Upper lobe of left lung (tissue), 6 donors: ENCODE measurements at regions not wholly inside any gene's neighbourhood (a gene's known extent, or its start where the extent isn't known, plus 50 kb on each side); places are given as distances from the start of the nearest gene placed in this dataset.
"Not testable (repeated sequence)": the region's sequence is repeated elsewhere in the genome, so short reads cannot be mapped to it uniquely, and the experiment has no call there.

Experiments
- ATAC-seq, 2 donors: fragments of 200-7000 bp; cut with Tn5 transposase; one replicate each; pipeline ENCODE4 v1.9.1; 2022; ENCODE audit warnings: mild to moderate bottlenecking in 2 of 2, moderate library complexity in 2 of 2; ENCODE audit not compliant: low FRiP score in 2 of 2
- DNase-seq, 2 donors: peaks; one replicate each; pipeline ENCODE4 v3.0.0-alpha.2; 2019 to 2020
- H3K27ac ChIP-seq, 4 donors: fragments of 200-600 bp; sonication (generic); one replicate each; pipeline ENCODE4 v1.5.1; 2016 to 2019
- H3K27me3 ChIP-seq, 4 donors: fragments of 200-600 bp; sonication (generic); one replicate each; pipeline ENCODE4 v1.5.1; 2017 to 2019
- H3K36me3 ChIP-seq, 4 donors: fragments of 200-600 bp; sonication (generic); one replicate each; pipeline ENCODE4 v1.5.1; 2016 to 2019
- H3K4me1 ChIP-seq, 4 donors: fragments of 200-600 bp; sonication (generic); one replicate each; pipeline ENCODE4 v1.5.1; 2018 to 2019
- H3K4me3 ChIP-seq, 4 donors: fragments of 200-600 bp; sonication (generic); one replicate each; pipeline ENCODE4 v1.5.1; 2017 to 2019; ENCODE audit warnings: mild to moderate bottlenecking in 2 of 4, moderate library complexity in 1 of 4
- H3K9me3 ChIP-seq, 4 donors: fragments of 200-600 bp; sonication (generic); one replicate each; pipeline ENCODE4 v1.5.1; 2018 to 2019
- CTCF ChIP-seq, 6 experiments: fragments of 450-650 bp in 4 of 6; fragments of 200-600 bp in 2 of 6; sonication (generic) in 2 of 6; IDR thresholded peaks; one replicate each; pipeline ENCODE4 v1.5.1; 2016 to 2019; ENCODE audit warnings: antibody characterized with exemption in 6 of 6
- EP300 ChIP-seq, 4 donors: sonication (generic); formaldehyde crosslinking; IDR thresholded peaks; one replicate each; pipeline ENCODE4 v1.5.1; 2017; ENCODE audit warnings: antibody characterized with exemption in 4 of 4, control low read depth in 2 of 4
- POLR2A ChIP-seq, 4 donors: fragments of 450-650 bp; IDR thresholded peaks; one replicate each; pipeline ENCODE4 v1.5.1; 2016 to 2017; ENCODE audit warnings: antibody characterized with exemption in 4 of 4, mild to moderate bottlenecking in 2 of 4
- POLR2AphosphoS5 ChIP-seq, 2 donors: sonication (generic); formaldehyde crosslinking; IDR thresholded peaks; one replicate each; pipeline ENCODE4 v1.5.1; 2017; ENCODE audit warnings: antibody characterized with exemption in 2 of 2
- WGBS, 2 donors: methylation state at CpG; one replicate each; pipeline ENCODE4 v1.1.5; 2017 to 2018; 5-methylcytosine and 5-hydroxymethylcytosine counted together
- donor health status: DM: no; HTN: no; CAD: no; lungs with moderate emphysema.
- donor health status: DM: no; HTN: yes; CAD: no; lungs with severe emphysema.

- H3K4me3 ChIP-seq = no peak overlapping the region
- H3K9me3 ChIP-seq = peaks cover 0 to 9% (median 1%) of the 10 kb centered on the region in 4 donors
- ATAC-seq (peak in 1 of 2 donors; percentile 34), DNase-seq (no peak)
- H3K27ac ChIP-seq = no peak overlapping the region
- no peak for TF ChIP-seq POLR2AphosphoS5 (IDR thresholded peaks at IDR 0.05)
- no peak for TF ChIP-seq CTCF (IDR thresholded peaks at IDR 0.05)
- no peak for TF ChIP-seq POLR2A (IDR thresholded peaks at IDR 0.05)
- no peak for TF ChIP-seq EP300 (IDR thresholded peaks at IDR 0.05)
- 89% methylated on average over 7 of the region's 7 CpGs for WGBS, 2 donors
- H3K4me1 ChIP-seq = peaks cover 0 to 7% (median 6%) of the 10 kb centered on the region in 4 donors
- H3K36me3 ChIP-seq = no peaks in the 10 kb centered on the region
- no peaks in the 10 kb centered on the region for H3K27me3 ChIP-seq
Observed at GRCh38 chr1:117732956-117733355, 127.1 kb downstream of the TENT5C start.

- ATAC-seq (peak in 1 of 2 donors; percentile 68), DNase-seq (no peak)
- H3K27ac ChIP-seq = peak overlapping the region in 3 of 4 donors; percentile 30 to 60 (median 47)
Observed at GRCh38 chr1:117734403-117734802, 128.6 kb downstream of the TENT5C start.

GRCh38 chr1:117735045-117735992, 129.5 kb downstream of the TENT5C start:
- DNase-seq = no peak
- H3K27me3 ChIP-seq = no peaks in the 10 kb centered on the region
- TF ChIP-seq CTCF (IDR thresholded peaks at IDR 0.05) = no peak
- TF ChIP-seq POLR2AphosphoS5 (IDR thresholded peaks at IDR 0.05) = no peak
- no peak for TF ChIP-seq EP300 (IDR thresholded peaks at IDR 0.05)
- peak overlapping the region in 3 of 4 donors; percentile 14 to 33 (median 23) for H3K4me3 ChIP-seq
- 0% methylated on average over 2 of the region's 2 CpGs for WGBS, 2 donors
- peaks cover 0 to 7% (median 6%) of the 10 kb centered on the region in 4 donors for H3K4me1 ChIP-seq
- H3K36me3 ChIP-seq = no peaks in the 10 kb centered on the region
- H3K27ac ChIP-seq = peak overlapping the region in 3 of 4 donors; percentile 30 to 60 (median 47)
- no peaks in the 10 kb centered on the region for H3K9me3 ChIP-seq
- peak in 1 of 2 donors; percentile 81 for ATAC-seq

More at GRCh38 chr1:117734403-117734802, 128.6 kb downstream of the TENT5C start:
- no peak overlapping the region for H3K4me3 ChIP-seq
- WGBS, 2 donors = 70 to 96% methylated on average over 2 to 3 of the region's 3 CpGs
- peaks cover 0 to 7% (median 6%) of the 10 kb centered on the region in 4 donors for H3K4me1 ChIP-seq
- TF ChIP-seq EP300 (IDR thresholded peaks at IDR 0.05) = no peak
- no peaks in the 10 kb centered on the region for H3K36me3 ChIP-seq
- H3K9me3 ChIP-seq = no peaks in the 10 kb centered on the region
- no peaks in the 10 kb centered on the region for H3K27me3 ChIP-seq

GRCh38 chr1:117739504-117739903, 133.7 kb downstream of the TENT5C start:
- WGBS, 2 donors = 93% methylated on average over 1 of the region's 1 CpG
- H3K4me3 ChIP-seq = no peak overlapping the region
- no peaks in the 10 kb centered on the region for H3K27me3 ChIP-seq
- no peak for DNase-seq
- TF ChIP-seq POLR2A (IDR thresholded peaks at IDR 0.05) = no peak
- no peak for ATAC-seq
- no peaks in the 10 kb centered on the region for H3K36me3 ChIP-seq
- H3K9me3 ChIP-seq = no peaks in the 10 kb centered on the region
- H3K27ac ChIP-seq = no peak overlapping the region
- H3K4me1 ChIP-seq = peaks cover 0 to 5% (median 4%) of the 10 kb centered on the region in 4 donors

GRCh38 chr1:117740496-117740895, 134.6 kb downstream of the TENT5C start:
- Histone ChIP-seq H3K27ac (no peak overlapping the region), H3K4me1 (no peaks in the 10 kb centered on the region), H3K36me3 (no peaks in the 10 kb centered on the region), H3K27me3 (no peaks in the 10 kb centered on the region), H3K4me3 (no peak overlapping the region), H3K9me3 (no peaks in the 10 kb centered on the region)
- ATAC-seq = peak in 1 of 2 donors; percentile 24
- no peak for DNase-seq
- TF ChIP-seq POLR2AphosphoS5 (IDR thresholded peaks at IDR 0.05) (no peak), EP300 (IDR thresholded peaks at IDR 0.05) (no peak), POLR2A (IDR thresholded peaks at IDR 0.05) (no peak), CTCF (IDR thresholded peaks at IDR 0.05) (no peak)
- 66 to 73% methylated on average over 2 to 3 of the region's 3 CpGs for WGBS, 2 donors

- not testable (repeated sequence) for ATAC-seq, DNase-seq, H3K4me1 ChIP-seq, H3K36me3 ChIP-seq, H3K27me3 ChIP-seq, H3K27ac ChIP-seq, H3K9me3 ChIP-seq, H3K4me3 ChIP-seq
Observed at GRCh38 chr1:117746565-117746964, 140.7 kb downstream of the TENT5C start.
